HepG2 (cell line): ENCODE measurements at regions not wholly inside any gene's neighbourhood (a gene's known extent, or its start where the extent isn't known, plus 50 kb on each side); places are given as distances from the start of the nearest gene placed in this dataset.

Experiments used
- ATAC-seq: fragments of 200-7000 bp; cut with Tn5 transposase; 3 replicates; pipeline ENCODE4 v1.9.1; 2020; ENCODE audit warnings: mild to moderate bottlenecking, moderate library complexity
- BruUV-seq: library from RNA; stranded (reverse); fragments of 400-500 nt; replicated peaks from 2 replicates; lab custom pipeline; 2021; lab: Mats Ljungman, UMichigan
- CTCF ChIA-PET: fragments of 300-600 bp; formaldehyde crosslinking; extraction: SDS; loops from one replicate; lab custom pipeline; 2021; ENCODE audit warnings: low total read pairs, inconsistent platforms, low intra/inter-chr PET ratio; lab: Yijun Ruan, JAX
- POLR2A ChIA-PET: fragments of 350-600 bp; sonication (Branson Sonifier 250); formaldehyde crosslinking; loops from one replicate; lab custom pipeline; 2020; ENCODE audit warnings: antibody characterized with exemption, inconsistent platforms; lab: Yijun Ruan, JAX
- DNase-seq: peaks from one replicate; pipeline ENCODE4 v3.0.0-alpha.2; 2015; ENCODE audit warnings: low spot score
- FAIRE-seq: peaks from 3 replicates; lab custom pipeline; 2011; peaks lifted over from hg19 to GRCh38; lab: Jason Lieb, UNC
- H2AFZ ChIP-seq: one replicate; pipeline ENCODE4 v1.6.1; 2011; ENCODE audit warnings: low read length, inconsistent platforms
- H3K27ac ChIP-seq: fragments of 300-600 bp; 3 replicates; pipeline ENCODE4 v1.8.0; 2011; ENCODE audit warnings: mixed run types, mild to moderate bottlenecking, mixed read lengths, low read length, inconsistent platforms; ENCODE audit not compliant: insufficient read depth; ENCODE audit errors: extremely low read length
- H3K27me3 ChIP-seq, 2 experiments: fragments of 200-600 bp in 1 of 2; 2 replicates in 1 of 2; 3 replicates in 1 of 2; pipeline versions ENCODE4 v1.6.0 to v1.8.0; 2011; ENCODE audit warnings: low read length in 2 of 2, mild to moderate bottlenecking in 2 of 2, moderate library complexity in 2 of 2, inconsistent platforms in 1 of 2; ENCODE audit not compliant: insufficient read depth in 2 of 2, control insufficient read depth in 1 of 2
- H3K36me3 ChIP-seq, 2 experiments: fragments of 200-600 bp in 1 of 2; replicated peaks in 1 of 2; 2 replicates in 1 of 2; 3 replicates in 1 of 2; pipeline versions ENCODE4 v1.5.1 to v1.8.0; 2011; ENCODE audit warnings: low read length in 2 of 2, inconsistent platforms in 1 of 2; ENCODE audit not compliant: insufficient read depth in 2 of 2, control insufficient read depth in 1 of 2
- H3K4me1 ChIP-seq: 2 replicates; pipeline ENCODE4 v1.5.1; 2012; ENCODE audit warnings: low read length, inconsistent platforms; ENCODE audit not compliant: insufficient read depth
- H3K4me2 ChIP-seq: 2 replicates; pipeline ENCODE4 v1.6.0; 2011; ENCODE audit warnings: low read depth, low read length, inconsistent platforms
- H3K4me3 ChIP-seq, 3 experiments: fragments of 200-600 bp in 1 of 3; sonication (generic), shearing (Covaris generic) in 1 of 3; replicated peaks in 1 of 3; 2 replicates each; pipeline ENCODE4 v1.5.1; 2011 to 2016; ENCODE audit warnings: low read length in 3 of 3, inconsistent platforms in 2 of 3, low read depth in 2 of 3, mild to moderate bottlenecking in 2 of 3, control low read depth in 1 of 3, mixed read lengths in 1 of 3; ENCODE audit not compliant: insufficient read depth in 1 of 3
- H3K79me2 ChIP-seq: one replicate; pipeline ENCODE4 v1.6.1; 2011; ENCODE audit warnings: low read length, inconsistent platforms; ENCODE audit not compliant: insufficient read depth
- H3K9ac ChIP-seq: 2 replicates; pipeline ENCODE4 v1.6.0; 2011; ENCODE audit warnings: mild to moderate bottlenecking, low read depth, low read length, inconsistent platforms; ENCODE audit not compliant: insufficient read depth
- H3K9me3 ChIP-seq: 2 replicates; pipeline ENCODE4 v1.5.1; 2012; ENCODE audit warnings: mild to moderate bottlenecking, low read length
- H4K20me1 ChIP-seq: 2 replicates; pipeline ENCODE4 v1.6.0; 2011; ENCODE audit warnings: inconsistent platforms, mild to moderate bottlenecking, low read length, moderate library complexity; ENCODE audit not compliant: insufficient read depth
- DMTF1 ChIP-seq: sonication (generic); formaldehyde crosslinking; IDR thresholded peaks from 2 replicates; pipeline ENCODE4 v1.4.0; 2020; ENCODE audit warnings: mild to moderate bottlenecking, missing genetic modification reagents
- ELF1 ChIP-seq: sonication (generic); formaldehyde crosslinking; IDR thresholded peaks from 2 replicates; pipeline ENCODE4 v1.4.0; 2020; ENCODE audit warnings: missing genetic modification reagents
- IRX3 ChIP-seq: sonication (generic); formaldehyde crosslinking; IDR thresholded peaks from 2 replicates; pipeline ENCODE4 v1.8.1; 2023; ENCODE audit warnings: mild to moderate bottlenecking, low read depth, missing genetic modification reagents, borderline replicate concordance
- JDP2 ChIP-seq: sonication (generic); formaldehyde crosslinking; IDR thresholded peaks from 2 replicates; pipeline ENCODE4 v1.8.1; 2022; ENCODE audit warnings: missing genetic modification reagents, borderline replicate concordance
- KLF6 ChIP-seq: IDR thresholded peaks from 2 replicates; pipeline ENCODE4 v1.8.0; 2016; ENCODE audit warnings: missing biosample characterization, missing genetic modification reagents
- MYPOP ChIP-seq: sonication (generic); formaldehyde crosslinking; IDR thresholded peaks from 2 replicates; pipeline ENCODE4 v1.8.1; 2023; ENCODE audit warnings: mild to moderate bottlenecking, moderate library complexity, missing genetic modification reagents
- RBFOX2 ChIP-seq: fragments of 200-400 bp; formaldehyde crosslinking; IDR thresholded peaks from 2 replicates; pipeline ENCODE4 v1.6.1; 2017; ENCODE audit warnings: low read depth, mild to moderate bottlenecking, low read length
- SRF ChIP-seq: IDR thresholded peaks from 2 replicates; pipeline ENCODE4 v1.6.1; 2011; ENCODE audit warnings: mild to moderate bottlenecking, low read depth, low read length, moderate library complexity
- SUZ12 ChIP-seq: fragments of 150-350 bp; IDR thresholded peaks from 2 replicates; pipeline ENCODE4 v1.6.1; 2014; ENCODE audit warnings: low read depth, low read length
- ZFX ChIP-seq: sonication (generic); formaldehyde crosslinking; IDR thresholded peaks from 2 replicates; pipeline ENCODE4 v1.4.0; 2020; ENCODE audit warnings: mild to moderate bottlenecking, low read depth, missing genetic modification reagents, moderate library complexity
- ZNF329 ChIP-seq: sonication (generic); formaldehyde crosslinking; IDR thresholded peaks from 2 replicates; pipeline ENCODE4 v1.9.0; 2021; ENCODE audit warnings: low read depth, mild to moderate bottlenecking, missing genetic modification reagents
- ZNF44 ChIP-seq: sonication (generic); formaldehyde crosslinking; IDR thresholded peaks from 2 replicates; pipeline ENCODE4 v1.5.1; 2020; ENCODE audit warnings: mild to moderate bottlenecking, missing genetic modification reagents
- ZNF510 ChIP-seq: sonication (generic); formaldehyde crosslinking; IDR thresholded peaks from 2 replicates; pipeline ENCODE4 v1.4.0; 2020; ENCODE audit warnings: low read depth, mild to moderate bottlenecking, missing genetic modification reagents
- ZNF563 ChIP-seq: sonication (generic); formaldehyde crosslinking; IDR thresholded peaks from 2 replicates; pipeline ENCODE4 v1.8.0; 2022; ENCODE audit warnings: mild to moderate bottlenecking, moderate library complexity, missing genetic modification reagents
- ZNF619 ChIP-seq: sonication (generic); formaldehyde crosslinking; IDR thresholded peaks from 2 replicates; pipeline ENCODE4 v1.4.0; 2020; ENCODE audit warnings: mild to moderate bottlenecking, missing genetic modification reagents
- ZNF7 ChIP-seq: IDR thresholded peaks from 2 replicates; pipeline ENCODE4 v1.6.1; 2016; ENCODE audit warnings: missing biosample characterization, missing genetic modification reagents
- ZNF713 ChIP-seq: sonication (generic); formaldehyde crosslinking; IDR thresholded peaks from 2 replicates; pipeline ENCODE4 v1.4.0; 2020; ENCODE audit warnings: mild to moderate bottlenecking, missing genetic modification reagents
- ZNF746 ChIP-seq: sonication (generic); formaldehyde crosslinking; IDR thresholded peaks from 2 replicates; pipeline ENCODE4 v1.8.0; 2022; ENCODE audit warnings: mild to moderate bottlenecking, missing genetic modification reagents
- WGBS: methylation state at CpG from one replicate; pipeline ENCODE4 v1.1.6; 2017; ENCODE audit warnings: low lambda C conversion rate; 5-methylcytosine and 5-hydroxymethylcytosine counted together
- in situ Hi-C: cut with HindIII; loops from 2 replicates; pipeline ENCODE4 v1.10.0; 2017; ENCODE audit warnings: low pct_unique_long_range_greater_than_20kb; ENCODE audit not compliant: extremely low pct_ligation_motif_present
- intact Hi-C: fragments of 100-400 bp; cut with micrococcal nuclease; formaldehyde crosslinking; loops from one replicate; pipeline ENCODE4 v1.10.0; 2022; ENCODE audit not compliant: unreplicated experiment

GRCh38 chr2:106314444-106314843 is 120.3 kb upstream of the UXS1 start:
- TF ChIP-seq RBFOX2: no peak
- TF ChIP-seq ZNF510: no peak
- TF ChIP-seq JDP2: no peak
- no peak for TF ChIP-seq ZNF619 (CRISPR knock-in tag)
- TF ChIP-seq ZNF329 (CRISPR knock-in tag): no peak
- TF ChIP-seq ELF1: no peak
- TF ChIP-seq ZNF713 (CRISPR knock-in tag): no peak
- TF ChIP-seq ZNF746: no peak
- TF ChIP-seq ZNF44: no peak
- TF ChIP-seq DMTF1 (CRISPR knock-in tag): no peak
- TF ChIP-seq ZNF563 (CRISPR knock-in tag): no peak
- TF ChIP-seq ZFX (CRISPR knock-in tag): no peak
- no peak for TF ChIP-seq SRF
- no peak for TF ChIP-seq KLF6 (CRISPR knock-in tag)
- TF ChIP-seq IRX3 (CRISPR knock-in tag): no peak
- no peak for TF ChIP-seq ZNF7 (CRISPR knock-in tag)
- TF ChIP-seq MYPOP (CRISPR knock-in tag): no peak
- no peak for TF ChIP-seq SUZ12
- FAIRE-seq (no peak), ATAC-seq (no peak), DNase-seq (no peak)
- no peak overlapping the region for H3K4me3 ChIP-seq
- peaks cover 11% of the 10 kb centered on the region for H3K4me1 ChIP-seq
- no TSS peak for BruUV-seq
- CTCF ChIA-PET: no interaction called here
- no peak overlapping the region for H3K4me2 ChIP-seq
- intact Hi-C loops (no loop called here), in situ Hi-C loops (no loop called here)
- POLR2A ChIA-PET: no interaction called here
- no peak overlapping the region for H3K9ac ChIP-seq
- H3K36me3 ChIP-seq: no peaks in the 10 kb centered on the region
- no peaks in the 10 kb centered on the region; a peak in 2 of 5 replicates for H3K27me3 ChIP-seq
- no peak overlapping the region for H3K27ac ChIP-seq
- H4K20me1 ChIP-seq: no peaks in the 10 kb centered on the region
- H2AFZ ChIP-seq: no peak overlapping the region
- no peaks in the 10 kb centered on the region for H3K79me2 ChIP-seq
- no peaks in the 10 kb centered on the region for H3K9me3 ChIP-seq
- WGBS: 15% methylated on average over 3 of the region's 3 CpGs
